Aorta (tissue), 5 donors: ENCODE measurements at regions not wholly inside any gene's neighbourhood (a gene's known extent, or its start where the extent isn't known, plus 50 kb on each side); places are given as distances from the start of the nearest gene placed in this dataset.

Experiments used
- ATAC-seq: fragments of 200-7000 bp; cut with Tn5 transposase; one replicate; pipeline ENCODE4 v1.9.1; 2022; ENCODE audit warnings: moderate library complexity; ENCODE audit not compliant: low FRiP score
- DNase-seq, 2 donors: peaks; one replicate each; pipeline ENCODE4 v3.0.0-alpha.2; 2020
- H3K27ac ChIP-seq, 2 donors: one replicate each; pipeline ENCODE4 v1.5.1; 2013; ENCODE audit warnings: low read length in 2 of 2, mild to moderate bottlenecking in 2 of 2, moderate library complexity in 2 of 2, control low read depth in 1 of 2, inconsistent platforms in 1 of 2, low read depth in 1 of 2
- H3K27me3 ChIP-seq, 2 donors: one replicate each; pipeline ENCODE4 v1.6.1; 2013; ENCODE audit warnings: control low read depth in 1 of 2, low read length in 1 of 2, mild to moderate bottlenecking in 1 of 2, moderate library complexity in 1 of 2; ENCODE audit not compliant: insufficient read depth in 2 of 2, control insufficient read depth in 1 of 2
- H3K36me3 ChIP-seq, 2 donors: one replicate each; pipeline ENCODE4 v1.6.1; 2013; ENCODE audit warnings: control low read depth in 1 of 2, low read length in 1 of 2, mild to moderate bottlenecking in 1 of 2; ENCODE audit not compliant: insufficient read depth in 2 of 2, control insufficient read depth in 1 of 2
- H3K4me1 ChIP-seq, 2 donors: one replicate each; pipeline ENCODE4 v1.6.1; 2013; ENCODE audit warnings: low read length in 2 of 2, control low read depth in 1 of 2, mild to moderate bottlenecking in 1 of 2, moderate library complexity in 1 of 2; ENCODE audit not compliant: insufficient read depth in 2 of 2, control insufficient read depth in 1 of 2
- H3K4me3 ChIP-seq, 2 donors: one replicate each; pipeline ENCODE4 v1.5.1; 2013; ENCODE audit warnings: low read length in 2 of 2, control low read depth in 1 of 2, mild to moderate bottlenecking in 1 of 2
- H3K9me3 ChIP-seq: one replicate; pipeline ENCODE4 v1.6.1; 2013; ENCODE audit warnings: mild to moderate bottlenecking, low read length; ENCODE audit not compliant: control insufficient read depth
- WGBS, 2 donors: extraction: QIAGEN DNeasy Blood & Tissue Kit; methylation state at CpG; one replicate each; pipeline ENCODE4 v1.1.7; 2013; 5-methylcytosine and 5-hydroxymethylcytosine counted together
- intact Hi-C, 2 donors: fragments of 100-400 bp; cut with DNase I; formaldehyde crosslinking; loops; one replicate each; pipeline versions ENCODE4 v1.14.2 to v1.15.0; 2022
- donor health status: healthy with polysubstance abuse.
- donor health status: Bipolar disorder and iron deficiency.
- donor health status: DM: no; HTN: no; CAD: no.
- donor health status: DM: no; HTN: no; CAD: no.
- donor health status: DM: yes; HTN: yes; CAD: no.

GRCh38 chr6:167426651-167427050 is 101.8 kb downstream of the TTLL2 start:
- DNase-seq: no peak
- H3K36me3 ChIP-seq: no peaks in the 10 kb centered on the region
- H3K4me3 ChIP-seq: no peak overlapping the region
- 43 to 49% methylated on average over 5 of the region's 5 CpGs for WGBS, 2 donors
- ATAC-seq: no peak
- no peak overlapping the region for H3K27ac ChIP-seq
- peaks cover 2% of the 10 kb centered on the region for H3K9me3 ChIP-seq
- intact Hi-C loops: no loop called here
- no peaks in the 10 kb centered on the region for H3K27me3 ChIP-seq
- no peaks in the 10 kb centered on the region for H3K4me1 ChIP-seq

- intact Hi-C loops: no loop called here
- H3K36me3 ChIP-seq: no peaks in the 10 kb centered on the region
- ATAC-seq: no peak
- H3K27me3 ChIP-seq: no peaks in the 10 kb centered on the region
- H3K4me1 ChIP-seq: no peaks in the 10 kb centered on the region
- WGBS, 2 donors: 88 to 89% methylated on average over 4 of the region's 4 CpGs
- no peak overlapping the region for H3K4me3 ChIP-seq
- no peak overlapping the region for H3K27ac ChIP-seq
- peaks cover 2% of the 10 kb centered on the region for H3K9me3 ChIP-seq
- DNase-seq: no peak
Observed at GRCh38 chr6:167428664-167429333, 103.9 kb downstream of the TTLL2 start.

- ATAC-seq (no peak), DNase-seq (no peak)
- Histone ChIP-seq H3K27ac (no peak overlapping the region), H3K27me3 (no peaks in the 10 kb centered on the region), H3K4me3 (no peak overlapping the region), H3K4me1 (no peaks in the 10 kb centered on the region), H3K9me3 (peaks cover 2% of the 10 kb centered on the region), H3K36me3 (no peaks in the 10 kb centered on the region)
- 91 to 93% methylated on average over 4 of the region's 4 CpGs for WGBS, 2 donors
- intact Hi-C loops: no loop called here
Observed at GRCh38 chr6:167429353-167429752, 104.5 kb downstream of the TTLL2 start.

GRCh38 chr6:167435209-167435728 is 110.4 kb downstream of the TTLL2 start:
- Histone ChIP-seq H3K36me3 (no peaks in the 10 kb centered on the region), H3K4me1 (no peaks in the 10 kb centered on the region), H3K27ac (no peak overlapping the region), H3K27me3 (no peaks in the 10 kb centered on the region), H3K9me3 (no peaks in the 10 kb centered on the region), H3K4me3 (no peak overlapping the region)
- ATAC-seq (no peak), DNase-seq (no peak)
- intact Hi-C loops: no loop called here
- WGBS, 2 donors: 84 to 90% methylated on average over 16 of the region's 16 CpGs

- H3K4me3 ChIP-seq: no peak overlapping the region
- no peak overlapping the region for H3K27ac ChIP-seq
- no peak for DNase-seq
- H3K4me1 ChIP-seq: no peaks in the 10 kb centered on the region
- H3K9me3 ChIP-seq: no peaks in the 10 kb centered on the region
- no peaks in the 10 kb centered on the region for H3K27me3 ChIP-seq
- WGBS, 2 donors: 72 to 78% methylated on average over 9 of the region's 9 CpGs
- intact Hi-C loops: no loop called here
- peak; percentile 44 for ATAC-seq
- no peaks in the 10 kb centered on the region for H3K36me3 ChIP-seq
Observed at GRCh38 chr6:167437888-167438484, 113.1 kb downstream of the TTLL2 start.

GRCh38 chr6:167441715-167442206 is 116.9 kb downstream of the TTLL2 start:
- Histone ChIP-seq H3K27me3 (no peaks in the 10 kb centered on the region), H3K36me3 (no peaks in the 10 kb centered on the region), H3K4me3 (no peak overlapping the region), H3K27ac (no peak overlapping the region), H3K4me1 (no peaks in the 10 kb centered on the region), H3K9me3 (no peaks in the 10 kb centered on the region)
- no peak for ATAC-seq
- DNase-seq: no peak
- 56 to 60% methylated on average over 9 of the region's 9 CpGs for WGBS, 2 donors
- intact Hi-C loops: no loop called here

GRCh38 chr6:167442245-167442644 is 117.4 kb downstream of the TTLL2 start:
- DNase-seq (no peak), ATAC-seq (no peak)
- no peaks in the 10 kb centered on the region for H3K4me1 ChIP-seq
- H3K27ac ChIP-seq: no peak overlapping the region
- no peak overlapping the region for H3K4me3 ChIP-seq
- H3K36me3 ChIP-seq: no peaks in the 10 kb centered on the region
- 61 to 75% methylated on average over 7 of the region's 7 CpGs for WGBS, 2 donors
- intact Hi-C loops: no loop called here
- H3K27me3 ChIP-seq: no peaks in the 10 kb centered on the region
- H3K9me3 ChIP-seq: no peaks in the 10 kb centered on the region

- Histone ChIP-seq H3K36me3 (no peaks in the 10 kb centered on the region), H3K27me3 (no peaks in the 10 kb centered on the region), H3K27ac (no peak overlapping the region), H3K4me3 (no peak overlapping the region), H3K4me1 (no peaks in the 10 kb centered on the region), H3K9me3 (no peaks in the 10 kb centered on the region)
- 78 to 81% methylated on average over 15 of the region's 15 CpGs for WGBS, 2 donors
- intact Hi-C loops: no loop called here
- ATAC-seq (no peak), DNase-seq (no peak)
Observed at GRCh38 chr6:167442796-167443680, 118.2 kb downstream of the TTLL2 start.
